Fibroblast of lung (primary cell): ENCODE measurements at regions not wholly inside any gene's neighbourhood (a gene's known extent, or its start where the extent isn't known, plus 50 kb on each side); places are given as distances from the start of the nearest gene placed in this dataset.

Experiments used
- CTCF ChIP-seq, 2 donors: IDR thresholded peaks in 1 of 2; conservative IDR thresholded peaks in 1 of 2; 1 replicate in 1 of 2; 2 replicates in 1 of 2; pipeline ENCODE4 v1.5.1; 2011 to 2012; ENCODE audit warnings: low read length in 2 of 2, control low read depth in 1 of 2, inconsistent platforms in 1 of 2, low read depth in 1 of 2, mild to moderate bottlenecking in 1 of 2
- EZH2 ChIP-seq: IDR thresholded peaks from 2 replicates; pipeline ENCODE4 v1.5.1; 2012; ENCODE audit warnings: low read length, control low read depth, mild to moderate bottlenecking; ENCODE audit errors: missing control alignments

GRCh38 chr22:46094676-46095075, 55.6 kb upstream of the PPARA start:
- TF ChIP-seq CTCF (conservative IDR thresholded peaks at IDR 0.05 in 1 of 2, IDR thresholded peaks at IDR 0.05 in 1 of 2; ENCODE audit: low read depth in 1 of 2, low read length in 2 of 2) = no peak
- TF ChIP-seq EZH2 = no peak
